NB4 (cell line): ENCODE measurements at regions not wholly inside any gene's neighbourhood (a gene's known extent, or its start where the extent isn't known, plus 50 kb on each side); places are given as distances from the start of the nearest gene placed in this dataset.
"Not testable (repeated sequence)": the region's sequence is repeated elsewhere in the genome, so short reads cannot be mapped to it uniquely, and the experiment has no call there.

Experiments used
- DNase-seq: peaks from one replicate; pipeline ENCODE4 v3.0.0; 2010; ENCODE audit warnings: low read depth
- H3K4me3 ChIP-seq: one replicate; pipeline ENCODE4 v1.5.1; 2011; ENCODE audit warnings: mild to moderate bottlenecking, low read depth, low read length, moderate library complexity
- CTCF ChIP-seq: IDR thresholded peaks from one replicate; pipeline ENCODE4 v1.5.1; 2012; ENCODE audit warnings: low read depth, low read length
- MAX ChIP-seq: IDR thresholded peaks from 2 replicates; pipeline ENCODE4 v1.6.1; 2011; ENCODE audit warnings: low read depth, low read length
- MYC ChIP-seq: IDR thresholded peaks from 2 replicates; pipeline ENCODE4 v1.6.1; 2011; ENCODE audit warnings: low read depth, low read length
- POLR2A ChIP-seq: IDR thresholded peaks from 2 replicates; pipeline ENCODE4 v1.6.1; 2011; ENCODE audit warnings: mild to moderate bottlenecking; ENCODE audit not compliant: insufficient read length; ENCODE audit errors: extremely low read depth

- no peak overlapping the region for H3K4me3 ChIP-seq
- TF ChIP-seq MAX, result no peak
- no peak for TF ChIP-seq MYC
- TF ChIP-seq CTCF, result no peak
- TF ChIP-seq POLR2A, result no peak
- no peak for DNase-seq
Measured at GRCh38 chr2:109720380-109721106, 73.6 kb upstream of the RGPD5 start.

- DNase-seq, result no peak
- H3K4me3 ChIP-seq, result no peak overlapping the region
- TF ChIP-seq MYC (no peak), POLR2A (no peak), MAX (no peak), CTCF (no peak)
Measured at GRCh38 chr2:109721135-109721534, 73.0 kb upstream of the RGPD5 start.

GRCh38 chr2:109721626-109722025 is 72.5 kb upstream of the RGPD5 start:
- H3K4me3 ChIP-seq, result no peak overlapping the region
- TF ChIP-seq MAX (no peak), POLR2A (no peak), CTCF (no peak), MYC (no peak)
- no peak for DNase-seq

GRCh38 chr2:109722026-109722425 is 72.1 kb upstream of the RGPD5 start:
- H3K4me3 ChIP-seq, result no peak overlapping the region
- TF ChIP-seq POLR2A (no peak), MAX (no peak), MYC (no peak), CTCF (no peak)
- no peak for DNase-seq

- DNase-seq, H3K4me3 ChIP-seq: not testable (repeated sequence)
Measured at GRCh38 chr2:109722640-109723039, 71.5 kb upstream of the RGPD5 start.

GRCh38 chr2:109723153-109723552 is 71.0 kb upstream of the RGPD5 start:
- not testable (repeated sequence) for DNase-seq, H3K4me3 ChIP-seq
